ENCODE measurements at regions not wholly inside any gene's neighbourhood (a gene's known extent, or its start where the extent isn't known, plus 50 kb on each side); places are given as distances from the start of the nearest gene placed in this dataset.

DNA sequence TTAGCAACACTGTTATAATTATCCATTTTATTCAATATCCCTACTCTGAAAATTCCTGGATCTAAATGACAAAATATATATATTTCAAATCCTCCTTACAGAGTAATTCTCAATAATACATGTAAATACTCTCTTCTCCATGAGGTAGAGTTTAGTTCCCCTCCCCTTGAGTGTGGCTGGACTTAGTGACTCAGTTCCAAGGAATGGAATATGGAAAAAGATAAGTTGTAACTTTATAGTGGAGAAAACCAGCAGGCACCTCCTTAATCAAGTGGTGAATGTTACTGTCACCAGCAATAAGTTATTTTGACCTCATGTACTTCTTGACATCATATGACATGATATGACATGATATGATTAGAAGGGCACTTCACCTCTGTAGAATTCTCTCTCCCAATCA lies 302.0 kb downstream of the RAB28 start:
- DNase-seq (ENCODE audit: low read depth in 2 of 2) = no peak

DNA sequence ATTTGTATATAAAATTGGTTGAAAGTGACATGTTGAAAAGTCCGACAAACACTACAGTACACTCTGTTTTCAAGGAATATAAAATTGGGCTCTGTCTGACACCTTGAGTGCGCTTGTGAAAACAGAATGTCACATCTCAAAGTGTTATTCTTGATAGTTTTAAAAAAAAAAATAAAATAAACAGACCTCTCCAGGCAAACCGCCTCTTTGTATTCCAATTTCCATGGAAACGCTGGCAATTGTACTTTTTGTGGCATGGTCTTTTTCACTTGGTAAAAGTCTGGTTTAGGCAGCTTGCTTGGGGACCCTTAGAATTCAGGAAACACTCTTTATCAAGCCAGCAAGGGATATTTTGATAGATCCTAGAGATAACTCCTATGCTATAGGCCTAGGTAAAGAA lies 302.5 kb downstream of the RAB28 start:
- DNase-seq (ENCODE audit: low read depth in 2 of 2) = no peak

DNA sequence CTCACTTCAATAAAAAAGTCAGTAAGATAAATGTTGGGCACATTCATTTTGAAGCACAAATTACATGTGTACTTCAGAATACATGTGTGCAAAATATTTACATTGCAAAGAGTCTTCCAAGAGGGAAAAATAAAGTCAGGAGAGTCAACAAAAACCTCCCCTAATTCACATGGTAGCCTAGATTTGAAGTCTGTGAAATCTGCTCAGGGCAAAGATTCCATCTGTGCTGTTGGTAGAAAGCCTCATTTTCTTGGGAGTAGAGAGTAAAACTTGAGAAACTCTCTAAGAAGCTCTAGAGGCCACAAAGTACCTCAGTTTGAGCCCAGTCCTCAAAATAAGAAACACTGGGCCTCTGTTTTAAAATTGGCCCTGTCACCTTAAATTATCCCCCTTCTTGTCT lies 303.4 kb downstream of the RAB28 start:
- no peak for DNase-seq (ENCODE audit: low read depth in 2 of 2)

DNA sequence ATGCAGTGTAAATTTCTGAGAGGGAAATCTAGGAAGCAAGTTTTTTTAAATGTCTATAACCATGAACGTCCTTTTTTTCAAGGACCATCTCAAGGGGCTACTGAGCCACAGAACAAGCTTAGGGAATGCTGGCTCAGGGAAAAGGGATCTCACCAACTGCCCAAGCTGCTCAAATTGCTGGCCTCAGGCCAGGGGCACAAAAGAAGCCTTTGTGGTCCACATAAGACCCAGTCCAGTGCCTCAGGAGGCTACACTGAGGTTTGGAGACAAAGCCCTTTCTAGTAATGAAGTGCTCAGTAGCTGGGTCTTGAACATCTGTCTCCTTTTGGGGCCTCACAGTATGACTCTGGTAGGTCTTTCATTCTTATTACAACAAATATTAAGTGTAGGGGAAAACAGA lies 305.5 kb downstream of the RAB28 start:
- no peak for DNase-seq (ENCODE audit: low read depth in 2 of 2)

DNA sequence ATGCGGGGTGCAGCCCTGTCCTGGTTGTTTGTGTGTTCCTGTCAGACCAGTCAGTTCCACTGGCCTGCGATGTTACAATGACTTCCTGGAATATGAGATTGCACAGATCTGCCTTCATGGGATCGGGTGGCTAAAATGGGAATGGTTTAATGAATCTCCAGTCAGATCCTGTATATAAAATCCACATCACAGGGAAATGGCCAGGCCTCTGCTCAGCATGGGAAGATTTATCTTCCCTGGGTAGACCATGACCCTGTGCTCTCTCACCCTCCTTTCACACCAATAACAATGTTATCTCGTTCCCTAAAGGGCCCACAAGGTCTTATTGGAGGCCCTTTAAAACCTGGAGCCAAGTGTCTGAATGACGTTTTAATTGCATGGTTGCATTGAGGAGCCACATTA lies 307.4 kb downstream of the RAB28 start:
- no peak for DNase-seq (ENCODE audit: low read depth in 2 of 2)

DNA sequence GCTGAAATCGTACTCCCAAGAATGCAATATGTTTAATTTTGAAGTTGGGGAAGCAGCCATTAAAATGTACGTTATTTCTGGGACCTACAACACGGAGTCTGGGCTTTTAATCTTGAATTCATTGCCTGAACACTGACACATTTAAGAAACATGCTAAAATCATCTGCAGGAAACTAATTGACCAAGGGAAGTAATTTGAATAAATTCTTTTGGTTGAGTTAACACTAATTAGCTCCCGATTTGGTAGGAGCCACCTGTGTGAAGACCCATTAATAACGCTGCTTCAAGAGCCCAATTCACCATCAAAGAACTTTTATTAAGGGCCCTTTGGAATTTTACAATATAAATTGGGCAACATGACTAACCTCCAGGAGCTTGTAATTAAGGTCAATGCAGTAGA lies 309.2 kb downstream of the RAB28 start:
- no peak for DNase-seq (ENCODE audit: low read depth in 2 of 2)

DNA sequence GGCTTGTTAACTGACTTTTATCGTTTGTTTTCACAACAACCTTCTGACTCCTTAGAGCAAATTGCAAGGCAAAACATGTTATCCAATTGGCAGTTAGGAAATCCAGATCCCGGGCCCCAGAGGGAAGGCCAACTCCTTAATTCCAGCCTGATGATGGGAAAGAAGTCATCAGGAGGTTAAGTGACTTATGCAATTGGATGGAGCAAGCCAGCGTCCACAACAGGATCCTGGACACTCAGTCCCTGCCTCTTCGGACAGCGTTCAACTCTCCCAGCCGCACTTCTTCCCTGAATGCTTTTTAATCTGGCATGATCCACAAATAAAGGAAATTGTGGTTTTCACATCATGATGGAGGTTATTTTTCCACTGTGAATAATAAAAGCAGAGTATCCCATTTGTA lies 310.1 kb downstream of the RAB28 start:
- DNase-seq (ENCODE audit: low read depth in 2 of 2) = no peak

DNA sequence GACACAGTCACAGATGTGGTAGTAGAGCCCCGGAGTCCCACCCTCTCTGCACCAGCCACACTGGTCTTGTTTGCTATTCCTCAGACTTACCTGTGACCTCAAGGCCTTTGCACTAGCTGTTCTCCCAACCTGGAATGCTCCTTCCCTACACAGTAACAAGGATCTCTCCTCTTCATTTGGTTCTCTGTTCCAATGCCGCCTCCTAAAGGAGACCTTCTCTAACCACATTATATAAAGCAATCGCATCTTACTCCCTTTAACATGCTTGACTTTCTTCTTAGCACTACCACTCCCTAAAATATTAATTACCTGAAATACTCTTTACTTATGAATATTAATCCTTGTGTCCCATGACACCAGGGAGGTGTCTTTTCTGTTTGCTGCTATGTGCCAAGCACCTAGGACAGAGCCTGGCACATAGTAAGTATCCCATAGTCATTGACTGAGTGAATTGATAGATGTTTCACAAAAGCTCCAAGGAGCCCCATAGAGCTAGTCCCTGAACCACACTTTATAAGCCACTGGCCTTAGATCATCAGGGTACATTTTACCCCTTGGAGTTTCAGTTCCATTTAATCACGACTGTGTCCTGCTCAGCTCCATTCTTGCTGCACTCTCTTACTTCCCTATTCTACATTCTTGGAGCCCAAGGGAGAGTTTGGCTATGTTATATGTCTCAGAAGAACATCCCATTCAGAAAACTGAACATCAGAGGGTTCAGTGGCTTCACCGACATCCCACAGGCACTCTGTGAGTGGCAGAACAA lies 312.7 kb downstream of the RAB28 start:
- no peak for DNase-seq (ENCODE audit: low read depth in 2 of 2)

DNA sequence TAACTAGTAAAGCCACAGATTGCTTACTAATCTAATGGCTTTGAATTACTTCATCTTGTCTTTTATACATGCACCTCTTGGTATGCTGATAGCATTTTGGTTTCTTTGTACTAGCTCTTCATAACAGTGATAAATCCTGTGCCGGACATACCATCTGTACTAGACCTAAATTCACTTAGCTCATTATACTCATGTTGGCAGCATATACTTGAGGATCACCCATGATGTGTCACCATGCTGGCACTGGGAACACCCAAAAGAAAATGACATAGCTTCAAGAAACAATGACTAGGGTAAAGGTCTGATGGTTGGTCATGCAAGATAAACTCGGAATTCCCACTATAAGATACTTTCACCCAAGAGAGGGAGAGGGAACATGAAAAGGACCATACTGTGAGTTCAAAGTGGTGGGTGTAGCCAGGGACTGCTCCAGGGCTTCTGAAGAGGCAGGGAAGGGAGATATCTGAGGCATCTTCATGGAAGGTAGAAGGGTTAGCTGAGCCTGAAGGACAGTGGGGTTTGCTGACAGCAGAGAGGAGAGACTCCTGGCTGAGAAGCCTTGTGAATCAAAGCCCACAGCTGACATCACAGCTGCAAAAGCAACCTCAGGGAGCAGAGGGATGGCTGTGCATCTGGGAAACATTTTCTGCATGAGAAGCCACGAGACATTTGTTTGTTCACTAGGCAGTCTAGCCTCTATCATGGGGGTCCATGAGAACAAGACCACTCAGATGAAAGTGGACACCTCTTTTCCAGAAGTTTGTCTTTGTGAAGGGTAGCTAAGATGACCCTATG lies 314.2 kb downstream of the RAB28 start:
- DNase-seq (ENCODE audit: low read depth in 2 of 2) = no peak

DNA sequence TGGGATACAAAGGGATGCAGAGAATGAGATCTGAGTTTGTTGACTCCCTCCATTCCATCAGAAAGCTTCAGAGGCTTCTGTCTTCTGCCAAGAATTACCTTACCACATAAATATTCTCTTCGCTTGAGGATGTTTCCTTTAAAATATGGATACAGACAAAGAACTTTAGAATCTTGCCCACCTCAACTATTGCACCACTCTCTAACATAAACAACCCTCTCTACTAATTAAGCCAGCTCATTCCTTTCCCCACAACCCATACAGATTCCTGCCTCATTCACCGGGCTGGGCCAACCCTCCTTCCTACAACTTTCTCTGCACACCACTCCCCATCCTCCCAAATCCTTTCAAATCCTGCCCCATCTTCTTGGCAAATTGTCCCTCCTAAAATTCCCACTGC lies 315.8 kb downstream of the RAB28 start:
- DNase-seq (ENCODE audit: low read depth in 2 of 2) = no peak

DNA sequence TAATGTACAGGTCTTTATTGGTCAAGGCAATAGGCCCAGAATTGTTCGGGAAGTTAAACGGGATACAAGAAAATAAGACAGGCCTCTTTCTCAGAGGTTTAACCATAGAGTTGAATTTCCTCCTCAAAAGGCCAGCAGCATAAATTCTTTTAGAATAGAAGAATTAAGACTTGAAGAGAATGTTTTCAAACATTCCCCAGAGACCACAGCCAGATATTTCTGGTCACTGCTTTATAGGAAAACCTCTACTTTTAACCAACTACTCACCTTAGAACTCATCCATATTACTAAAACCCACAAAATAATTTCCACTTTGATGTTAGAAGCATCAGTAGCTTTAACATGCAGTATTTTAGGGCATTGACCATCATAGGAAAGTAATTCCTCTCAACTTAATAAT lies 317.9 kb downstream of the RAB28 start:
- DNase-seq (ENCODE audit: low read depth in 2 of 2) = no peak

DNA sequence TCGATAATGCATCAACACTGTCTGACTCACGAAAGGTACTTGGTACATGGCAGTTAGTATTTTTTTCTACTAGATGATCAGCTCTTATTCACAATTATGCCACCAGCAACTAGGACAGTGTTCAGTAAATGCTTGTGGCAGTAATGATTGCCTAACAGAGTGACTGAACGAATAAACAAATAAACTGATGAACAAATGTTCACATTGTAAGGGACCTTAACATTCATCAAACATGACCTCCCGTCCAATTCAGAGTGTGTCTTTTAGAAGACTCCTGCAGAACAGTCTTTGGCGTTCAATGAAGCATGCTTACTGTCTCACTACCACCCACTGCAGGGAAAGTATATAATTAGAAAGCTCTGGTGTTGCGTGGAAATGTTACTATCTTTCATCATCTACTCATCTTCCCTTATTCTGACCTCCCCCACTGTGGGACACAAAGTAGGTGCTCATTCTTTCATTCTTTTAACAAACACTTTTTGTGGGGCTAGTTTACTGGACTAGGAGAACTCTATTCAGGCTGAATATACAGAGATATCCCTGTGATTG lies 319.3 kb downstream of the RAB28 start:
- DNase-seq (ENCODE audit: low read depth in 2 of 2) = no peak

DNA sequence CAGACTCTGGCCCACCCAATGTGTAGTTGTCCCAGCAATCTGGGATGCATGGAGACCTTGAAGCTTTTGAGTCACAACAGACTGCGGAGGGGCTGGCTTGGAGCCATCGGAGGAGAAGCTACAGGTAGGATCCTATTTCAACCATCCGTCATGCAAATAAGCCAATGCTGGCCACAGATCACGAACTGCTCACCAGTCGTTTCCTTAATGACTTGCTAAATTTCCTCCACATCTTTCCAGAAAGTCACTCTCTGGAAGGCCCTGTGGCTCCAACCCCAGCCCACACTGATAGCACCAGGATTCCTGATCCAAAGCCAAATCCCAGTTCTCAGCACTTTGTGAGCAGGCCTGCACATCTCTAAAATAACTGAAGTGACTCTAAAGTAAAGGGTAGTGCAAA lies 321.3 kb downstream of the RAB28 start:
- DNase-seq (ENCODE audit: low read depth in 2 of 2) = no peak

DNA sequence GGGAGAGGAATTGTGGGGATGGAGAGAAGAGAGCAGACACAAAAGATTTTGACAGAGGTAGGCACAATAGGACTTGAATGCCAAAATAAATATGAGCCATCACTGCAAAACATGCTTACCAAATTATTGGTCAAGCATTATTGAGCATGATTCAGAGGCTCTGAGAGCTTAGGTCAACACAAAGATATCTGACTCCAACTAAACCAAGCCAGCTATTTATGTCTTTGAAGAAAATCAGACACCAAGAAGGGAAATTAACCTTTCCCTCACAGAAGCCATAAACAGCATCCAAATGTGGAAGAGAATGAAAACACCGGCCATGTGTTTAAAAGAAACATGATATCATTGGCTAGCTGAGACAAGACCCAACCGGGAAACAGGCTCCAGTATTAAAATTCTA lies 323.2 kb downstream of the RAB28 start:
- DNase-seq (ENCODE audit: low read depth in 2 of 2) = no peak

DNA sequence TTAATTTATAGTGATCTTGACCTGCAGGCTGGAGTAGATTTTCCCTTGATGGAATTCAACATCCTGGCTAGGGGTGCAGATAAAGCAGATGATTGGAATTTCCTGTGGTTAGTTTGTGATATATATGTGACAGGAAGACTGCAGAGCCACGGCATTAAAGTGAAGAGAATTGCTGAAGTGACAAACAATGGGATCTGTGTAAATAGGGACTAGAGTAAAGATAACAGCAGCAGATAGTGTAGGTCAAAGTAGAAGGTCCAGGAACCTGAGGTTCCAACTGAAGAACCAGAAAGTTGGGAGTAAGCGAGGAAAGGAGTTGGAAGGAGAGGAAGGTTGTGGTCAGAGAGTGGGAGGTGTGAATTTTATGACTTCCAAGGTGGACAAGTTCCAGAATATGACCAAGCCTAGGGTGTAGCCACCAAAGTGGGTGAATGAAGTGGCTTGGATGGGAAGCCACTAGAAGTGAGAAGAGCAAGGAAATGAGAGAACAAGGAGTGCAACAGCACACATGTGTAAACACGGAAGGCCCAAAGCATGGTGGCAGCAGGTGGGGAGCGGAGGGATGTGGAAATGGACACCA lies 325.0 kb downstream of the RAB28 start:
- no peak for DNase-seq (ENCODE audit: low read depth in 2 of 2)

DNA sequence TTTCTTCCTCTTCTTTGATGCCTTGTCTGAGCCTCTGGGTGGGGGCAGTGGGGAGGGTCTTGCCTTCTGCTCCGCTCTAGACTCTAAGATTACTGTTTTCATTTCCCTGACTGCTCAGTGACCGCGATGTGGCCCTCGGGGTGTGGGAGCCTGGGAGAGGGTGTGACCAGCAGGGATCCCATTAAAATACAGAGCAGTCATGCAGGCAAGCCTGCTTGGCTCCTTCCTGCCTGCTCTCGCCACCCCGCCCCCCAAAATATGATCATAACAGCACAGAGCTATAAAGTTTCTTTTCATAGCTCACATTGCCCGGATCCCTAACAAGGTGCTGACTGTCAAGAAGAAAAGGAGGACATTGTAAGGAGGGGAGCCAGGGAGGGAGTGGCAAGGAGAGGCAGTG lies 332.9 kb downstream of the RAB28 start:
- DNase-seq (ENCODE audit: low read depth in 2 of 2) = no peak

DNA sequence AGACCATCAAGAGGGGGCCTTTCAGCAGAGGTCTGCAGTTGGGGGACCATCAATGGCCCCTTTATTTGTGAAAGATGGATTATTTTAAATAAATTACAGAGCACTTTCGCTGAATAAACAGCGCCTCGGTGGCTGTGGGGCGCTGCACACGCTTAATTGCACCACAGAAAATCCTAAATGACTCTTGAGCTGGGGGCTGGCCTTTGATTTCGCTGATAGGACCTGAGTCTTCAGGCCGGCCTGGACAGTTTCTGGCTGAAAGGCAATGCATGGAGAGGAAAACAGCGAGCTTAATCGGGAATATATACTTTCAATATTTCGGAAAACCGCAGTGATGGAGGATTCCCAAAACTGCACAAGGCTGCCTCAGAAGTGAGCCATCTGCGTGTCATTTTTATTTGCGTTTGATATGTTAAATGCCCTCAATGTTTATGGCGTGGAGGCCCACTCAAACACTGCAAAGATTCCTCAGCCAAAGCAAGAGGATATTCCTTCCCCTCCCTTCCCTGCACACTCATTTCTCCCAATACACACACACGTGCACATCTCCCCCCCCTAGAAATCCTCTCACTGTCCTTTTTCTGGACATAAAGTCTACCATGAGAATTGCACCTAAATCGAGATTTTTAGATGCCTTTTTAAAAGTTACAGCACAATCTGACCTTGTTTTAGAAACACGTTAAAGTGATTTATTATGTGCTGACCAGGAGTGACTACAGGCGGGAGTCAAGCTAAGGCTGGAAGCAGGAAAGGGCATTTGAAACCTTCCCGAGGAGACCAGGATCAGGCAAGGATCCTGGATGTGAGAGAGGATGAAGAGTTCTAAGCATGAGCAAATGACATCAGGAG lies 340.7 kb downstream of the RAB28 start:
- DNase-seq (ENCODE audit: low read depth in 2 of 2) = no peak

DNA sequence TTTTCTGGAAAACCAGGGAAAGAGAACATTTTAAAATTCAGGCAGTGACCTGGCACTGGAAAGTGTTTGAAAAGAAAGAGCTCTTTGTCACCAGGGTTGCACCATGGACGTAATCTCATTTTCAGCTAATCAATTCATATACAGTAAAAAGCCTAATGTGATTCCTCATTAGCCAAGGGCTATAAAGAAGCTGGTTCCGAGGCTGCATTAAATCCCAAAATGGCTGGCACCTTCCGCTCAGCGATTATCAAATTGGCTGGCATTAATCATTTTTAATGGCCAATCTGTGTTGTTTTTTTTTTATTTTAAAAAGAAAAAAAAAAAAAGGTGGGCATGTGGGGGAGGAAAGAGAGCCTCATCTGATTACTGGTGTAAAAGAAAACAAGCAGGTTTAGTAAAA lies 341.4 kb downstream of the RAB28 start:
- no peak for DNase-seq (ENCODE audit: low read depth in 2 of 2)

DNA sequence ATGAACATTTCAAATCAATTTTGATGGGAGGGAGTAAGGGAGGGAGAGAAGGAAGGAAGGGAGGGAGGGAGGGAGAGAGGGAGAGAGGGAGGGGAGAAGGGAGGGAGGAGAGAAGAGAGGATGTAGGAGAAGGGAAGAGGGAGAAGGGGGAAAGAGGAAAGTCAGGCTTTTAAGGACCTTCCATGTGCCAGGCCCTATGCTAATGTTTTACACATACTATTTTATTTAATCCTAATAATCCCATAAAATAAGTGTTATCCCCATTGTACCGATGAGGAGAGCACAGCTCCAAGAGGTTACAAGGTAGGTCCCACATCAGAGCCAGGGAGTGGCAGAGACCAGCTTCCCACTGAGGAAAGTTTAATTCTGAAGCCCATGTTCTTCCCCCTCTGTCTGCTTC lies 341.9 kb downstream of the RAB28 start:
- DNase-seq (ENCODE audit: low read depth in 2 of 2) = no peak

DNA sequence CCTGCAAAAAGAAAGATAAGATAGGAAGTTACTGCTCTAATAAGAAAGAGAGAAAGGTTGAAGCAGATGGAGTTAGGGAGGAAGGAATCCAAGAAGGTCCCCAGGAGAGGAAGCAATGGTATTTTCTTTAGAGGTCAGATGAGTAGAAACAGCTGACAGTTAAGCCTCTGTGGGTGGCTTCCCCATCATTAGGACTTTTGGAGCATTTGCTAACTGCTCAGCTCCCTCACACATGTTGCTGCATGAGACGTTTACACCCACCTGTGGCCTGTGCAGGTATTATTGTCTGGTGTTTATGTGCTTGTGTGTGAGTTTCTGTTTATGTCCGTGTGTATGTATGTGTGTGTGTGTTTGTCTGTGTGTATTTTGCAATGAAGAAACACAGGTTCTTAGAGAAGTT lies 346.8 kb downstream of the RAB28 start:
- no peak for DNase-seq (ENCODE audit: low read depth in 2 of 2)

DNA sequence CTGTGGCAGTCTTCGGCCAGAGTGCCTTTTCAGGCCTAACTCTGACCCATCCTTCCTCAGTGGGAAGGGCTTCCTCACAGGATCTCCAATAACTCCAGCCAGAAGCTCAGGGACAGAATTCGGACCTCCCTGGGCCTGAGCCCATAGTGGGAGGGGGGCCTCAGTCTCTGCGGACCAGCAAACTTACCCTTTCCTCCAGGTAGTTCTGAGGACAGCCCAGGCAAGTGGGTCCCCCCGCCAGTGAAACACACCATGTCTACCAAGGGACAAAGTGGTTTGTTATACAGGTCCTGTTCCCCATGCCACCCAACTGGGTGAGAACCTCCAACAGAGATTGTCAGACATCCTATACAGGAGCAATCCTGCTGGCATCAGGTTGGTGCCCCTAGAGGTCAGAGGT lies 350.4 kb downstream of the RAB28 start:
- no peak for DNase-seq (ENCODE audit: low read depth in 2 of 2)

DNA sequence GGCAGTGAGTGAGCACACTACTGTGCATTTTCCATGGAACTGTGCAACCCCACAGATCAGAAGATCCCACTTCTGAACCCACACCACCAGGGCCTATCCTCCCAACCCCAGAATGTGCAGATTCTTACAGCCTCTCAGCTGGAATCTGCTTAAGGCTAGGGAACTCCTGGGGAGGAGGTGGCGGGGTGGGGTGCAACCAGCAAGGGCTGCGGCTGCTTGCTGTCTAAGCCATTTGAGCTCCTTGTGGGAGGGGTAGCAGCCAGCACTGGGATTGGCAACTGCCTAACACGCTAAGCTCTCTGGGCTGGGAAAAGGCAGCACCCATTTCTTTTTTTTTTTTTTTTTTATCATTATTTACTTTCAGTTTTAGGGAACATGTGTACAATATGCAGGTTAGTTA lies 353.3 kb downstream of the RAB28 start:
- DNase-seq (ENCODE audit: low read depth in 2 of 2) = no peak
